ENCODE measurements at regions not wholly inside any gene's neighbourhood (a gene's known extent, or its start where the extent isn't known, plus 50 kb on each side); places are given as distances from the start of the nearest gene placed in this dataset.

DNA sequence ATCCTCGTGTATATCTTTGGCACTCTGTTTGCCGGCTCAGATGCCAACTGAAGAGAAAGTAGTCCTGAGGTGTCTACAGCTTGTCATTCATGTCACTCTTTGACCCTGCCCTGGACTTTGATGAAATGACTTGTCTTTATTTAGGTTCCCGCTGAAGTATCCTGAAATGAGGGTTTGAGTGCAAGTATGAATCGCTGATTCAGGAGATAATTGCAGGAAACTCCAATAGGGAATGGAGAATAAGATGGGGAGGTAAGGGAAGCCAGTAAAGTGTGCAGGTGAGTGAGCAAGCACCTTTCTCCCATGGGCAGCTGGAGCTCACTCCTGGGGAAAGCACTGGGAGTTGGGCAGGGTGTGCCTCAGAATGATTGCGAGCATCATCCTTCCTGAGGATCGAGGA is 50.3 kb upstream of the ZFR start:
- DNase-seq (ENCODE audit: low spot score in 2 of 2) = no peak
- no peaks in the 10 kb centered on the region for H3K9me3 ChIP-seq
- no peak overlapping the region for H3K4me3 ChIP-seq
- intact Hi-C loops (cut with DNase I) = loop anchor here (5.0 kb wide), 1 partner anchor 42 kb away; no protein-coding TSS in a partner anchor
- TF ChIP-seq, protein P1, sequence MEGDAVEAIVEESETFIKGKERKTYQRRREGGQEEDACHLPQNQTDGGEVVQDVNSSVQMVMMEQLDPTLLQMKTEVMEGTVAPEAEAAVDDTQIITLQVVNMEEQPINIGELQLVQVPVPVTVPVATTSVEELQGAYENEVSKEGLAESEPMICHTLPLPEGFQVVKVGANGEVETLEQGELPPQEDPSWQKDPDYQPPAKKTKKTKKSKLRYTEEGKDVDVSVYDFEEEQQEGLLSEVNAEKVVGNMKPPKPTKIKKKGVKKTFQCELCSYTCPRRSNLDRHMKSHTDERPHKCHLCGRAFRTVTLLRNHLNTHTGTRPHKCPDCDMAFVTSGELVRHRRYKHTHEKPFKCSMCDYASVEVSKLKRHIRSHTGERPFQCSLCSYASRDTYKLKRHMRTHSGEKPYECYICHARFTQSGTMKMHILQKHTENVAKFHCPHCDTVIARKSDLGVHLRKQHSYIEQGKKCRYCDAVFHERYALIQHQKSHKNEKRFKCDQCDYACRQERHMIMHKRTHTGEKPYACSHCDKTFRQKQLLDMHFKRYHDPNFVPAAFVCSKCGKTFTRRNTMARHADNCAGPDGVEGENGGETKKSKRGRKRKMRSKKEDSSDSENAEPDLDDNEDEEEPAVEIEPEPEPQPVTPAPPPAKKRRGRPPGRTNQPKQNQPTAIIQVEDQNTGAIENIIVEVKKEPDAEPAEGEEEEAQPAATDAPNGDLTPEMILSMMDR (IDR thresholded peaks at IDR 0.05) = no peak
- peaks cover 0 to 5% of the 10 kb centered on the region in 2 donors for H3K4me1 ChIP-seq
- no peak overlapping the region for H3K27ac ChIP-seq
- no peaks in the 10 kb centered on the region for H3K36me3 ChIP-seq
- no peaks in the 10 kb centered on the region for H3K27me3 ChIP-seq
